ENCODE measurements at regions not wholly inside any gene's neighbourhood (a gene's known extent, or its start where the extent isn't known, plus 50 kb on each side); places are given as distances from the start of the nearest gene placed in this dataset.

- Histone ChIP-seq H3K36me3 (ENCODE audit: insufficient read depth, low read length) (no peaks in the 10 kb centered on the region), H3K27ac (no peak overlapping the region), H3K9me3 (ENCODE audit: low read depth, low read length) (no peaks in the 10 kb centered on the region), H3K4me3 (no peak overlapping the region), H3K9ac (ENCODE audit: insufficient read length) (no peak overlapping the region)
- no peak for DNase-seq (ENCODE audit: low read depth, low spot score)
- TF ChIP-seq FOXP2 (optimal IDR thresholded peaks at IDR 0.05; ENCODE audit: control extremely low read depth, extremely low read length, insufficient read depth) (no peak), EZH2 (IDR thresholded peaks at IDR 0.05) (no peak), POLR2AphosphoS5 (IDR thresholded peaks at IDR 0.05; ENCODE audit: borderline replicate concordance, low read depth, low read length) (no peak)
These were observed 116.8 kb upstream of the ARID1B start for GRCh38 chr6:156660389-156660788.

- Histone ChIP-seq H3K9me3 (ENCODE audit: low read depth, low read length) (no peaks in the 10 kb centered on the region), H3K9ac (ENCODE audit: insufficient read length) (no peak overlapping the region), H3K27ac (no peak overlapping the region), H3K4me3 (no peak overlapping the region), H3K36me3 (ENCODE audit: insufficient read depth, low read length) (no peaks in the 10 kb centered on the region)
- no peak for TF ChIP-seq POLR2AphosphoS5 (IDR thresholded peaks at IDR 0.05; ENCODE audit: borderline replicate concordance, low read depth, low read length)
- no peak for TF ChIP-seq EZH2 (IDR thresholded peaks at IDR 0.05)
- TF ChIP-seq FOXP2 (optimal IDR thresholded peaks at IDR 0.05; ENCODE audit: control extremely low read depth, extremely low read length, insufficient read depth): no peak
- no peak for DNase-seq (ENCODE audit: low read depth, low spot score)
These were observed 117.4 kb upstream of the ARID1B start for GRCh38 chr6:156659822-156660198.

- no peak for TF ChIP-seq POLR2AphosphoS5 (IDR thresholded peaks at IDR 0.05; ENCODE audit: borderline replicate concordance, low read depth, low read length)
- no peak for TF ChIP-seq EZH2 (IDR thresholded peaks at IDR 0.05)
- TF ChIP-seq FOXP2 (optimal IDR thresholded peaks at IDR 0.05; ENCODE audit: control extremely low read depth, extremely low read length, insufficient read depth): no peak
- Histone ChIP-seq H3K27ac (no peak overlapping the region), H3K9ac (ENCODE audit: insufficient read length) (no peak overlapping the region), H3K4me3 (no peak overlapping the region), H3K9me3 (ENCODE audit: low read depth, low read length) (no peaks in the 10 kb centered on the region), H3K36me3 (ENCODE audit: insufficient read depth, low read length) (no peaks in the 10 kb centered on the region)
- no peak for DNase-seq (ENCODE audit: low read depth, low spot score)
These were observed 118.0 kb upstream of the ARID1B start for GRCh38 chr6:156658966-156659821.

- Histone ChIP-seq H3K36me3 (ENCODE audit: insufficient read depth, low read length) (no peaks in the 10 kb centered on the region), H3K9me3 (ENCODE audit: low read depth, low read length) (no peaks in the 10 kb centered on the region), H3K27ac (no peak overlapping the region), H3K4me3 (no peak overlapping the region), H3K9ac (ENCODE audit: insufficient read length) (no peak overlapping the region)
- no peak for TF ChIP-seq FOXP2 (optimal IDR thresholded peaks at IDR 0.05; ENCODE audit: control extremely low read depth, extremely low read length, insufficient read depth)
- TF ChIP-seq EZH2 (IDR thresholded peaks at IDR 0.05): no peak
- no peak for TF ChIP-seq POLR2AphosphoS5 (IDR thresholded peaks at IDR 0.05; ENCODE audit: borderline replicate concordance, low read depth, low read length)
- DNase-seq (ENCODE audit: low read depth, low spot score): no peak
These were observed 118.8 kb upstream of the ARID1B start for GRCh38 chr6:156658186-156658965.

- Histone ChIP-seq H3K36me3 (ENCODE audit: insufficient read depth, low read length) (no peaks in the 10 kb centered on the region), H3K4me3 (no peak overlapping the region), H3K9me3 (ENCODE audit: low read depth, low read length) (no peaks in the 10 kb centered on the region), H3K9ac (ENCODE audit: insufficient read length) (no peak overlapping the region), H3K27ac (no peak overlapping the region)
- DNase-seq (ENCODE audit: low read depth, low spot score): no peak
- TF ChIP-seq FOXP2 (optimal IDR thresholded peaks at IDR 0.05; ENCODE audit: control extremely low read depth, extremely low read length, insufficient read depth) (no peak), EZH2 (IDR thresholded peaks at IDR 0.05) (no peak), POLR2AphosphoS5 (IDR thresholded peaks at IDR 0.05; ENCODE audit: borderline replicate concordance, low read depth, low read length) (no peak)
These were observed 119.9 kb upstream of the ARID1B start for GRCh38 chr6:156657296-156657695.

GRCh38 chr6:156654919-156655918, 122.0 kb upstream of the ARID1B start:
- Histone ChIP-seq H3K9me3 (ENCODE audit: low read depth, low read length) (no peaks in the 10 kb centered on the region), H3K36me3 (ENCODE audit: insufficient read depth, low read length) (no peaks in the 10 kb centered on the region), H3K4me3 (no peak overlapping the region), H3K9ac (ENCODE audit: insufficient read length) (no peak overlapping the region), H3K27ac (no peak overlapping the region)
- DNase-seq (ENCODE audit: low read depth, low spot score): no peak
- TF ChIP-seq FOXP2 (optimal IDR thresholded peaks at IDR 0.05; ENCODE audit: control extremely low read depth, extremely low read length, insufficient read depth): no peak
- no peak for TF ChIP-seq POLR2AphosphoS5 (IDR thresholded peaks at IDR 0.05; ENCODE audit: borderline replicate concordance, low read depth, low read length)
- no peak for TF ChIP-seq EZH2 (IDR thresholded peaks at IDR 0.05)

GRCh38 chr6:156652231-156652750, 124.9 kb upstream of the ARID1B start:
- Histone ChIP-seq H3K9me3 (ENCODE audit: low read depth, low read length) (no peaks in the 10 kb centered on the region), H3K36me3 (ENCODE audit: insufficient read depth, low read length) (no peaks in the 10 kb centered on the region), H3K4me3 (no peak overlapping the region), H3K9ac (ENCODE audit: insufficient read length) (no peak overlapping the region), H3K27ac (no peak overlapping the region)
- DNase-seq (ENCODE audit: low read depth, low spot score): no peak
- no peak for TF ChIP-seq POLR2AphosphoS5 (IDR thresholded peaks at IDR 0.05; ENCODE audit: borderline replicate concordance, low read depth, low read length)
- no peak for TF ChIP-seq FOXP2 (optimal IDR thresholded peaks at IDR 0.05; ENCODE audit: control extremely low read depth, extremely low read length, insufficient read depth)

Measured in SK-N-MC (cell line).